H1 (cell line): ENCODE measurements at regions not wholly inside any gene's neighbourhood (a gene's known extent, or its start where the extent isn't known, plus 50 kb on each side); places are given as distances from the start of the nearest gene placed in this dataset.

Experiments used
- CTCF ChIA-PET: fragments of 300-600 bp; sonication (Branson Sonifier 250); formaldehyde crosslinking; loops from one replicate; lab custom pipeline; 2021; ENCODE audit not compliant: partially characterized antibody; lab: Charles Lee
- POLR2A ChIA-PET: fragments of 300-600 bp; sonication (Branson Sonifier 250); formaldehyde crosslinking; loops from one replicate; lab custom pipeline; 2021; ENCODE audit warnings: inconsistent platforms; ENCODE audit not compliant: partially characterized antibody; lab: Charles Lee
- DNase-seq, 2 experiments: peaks; one replicate each; pipeline versions ENCODE4 v3.0.0 to v3.0.0-alpha.2; 2010 to 2022; ENCODE audit warnings: low spot score in 2 of 2, low read depth in 1 of 2, mixed read lengths in 1 of 2
- FAIRE-seq: peaks from 2 replicates; lab custom pipeline; 2011; peaks lifted over from hg19 to GRCh38; lab: Jason Lieb, UNC
- H2AFZ ChIP-seq: 2 replicates; pipeline ENCODE4 v1.8.1; 2012; ENCODE audit warnings: low read length, inconsistent platforms
- H2AK5ac ChIP-seq: 2 replicates; pipeline ENCODE4 v1.6.1; 2013; ENCODE audit warnings: low read depth, low read length
- H2BK120ac ChIP-seq: replicated peaks from 2 replicates; pipeline ENCODE3; 2013; ENCODE audit warnings: low read depth, low read length, inconsistent platforms
- H2BK12ac ChIP-seq: 2 replicates; pipeline ENCODE4 v1.6.1; 2013; ENCODE audit warnings: low read depth, low read length
- H2BK15ac ChIP-seq: 2 replicates; pipeline ENCODE4 v1.6.1; 2013; ENCODE audit warnings: low read length
- H2BK20ac ChIP-seq: 2 replicates; pipeline ENCODE4 v1.6.1; 2013; ENCODE audit warnings: low read length
- H2BK5ac ChIP-seq: 2 replicates; pipeline ENCODE4 v1.6.1; 2013; ENCODE audit warnings: low read depth, low read length
- H3K14ac ChIP-seq: 2 replicates; pipeline ENCODE4 v1.6.1; 2013; ENCODE audit warnings: inconsistent platforms; ENCODE audit not compliant: insufficient read length
- H3K18ac ChIP-seq: 2 replicates; pipeline ENCODE4 v1.6.1; 2013; ENCODE audit warnings: low read length; ENCODE audit errors: extremely low read depth
- H3K23ac ChIP-seq: 2 replicates; pipeline ENCODE4 v1.6.1; 2013; ENCODE audit warnings: inconsistent platforms; ENCODE audit not compliant: insufficient read length
- H3K23me2 ChIP-seq: 2 replicates; pipeline ENCODE4 v1.6.1; 2013; ENCODE audit warnings: low read depth, low read length
- H3K27ac ChIP-seq: 2 replicates; pipeline ENCODE4 v1.6.1; 2011; ENCODE audit warnings: low read depth, low read length, inconsistent platforms
- H3K27me3 ChIP-seq, 4 experiments: replicated peaks in 1 of 4; 1 replicate in 1 of 4; 2 replicates in 3 of 4; pipeline versions ENCODE4 v1.6.1 to v1.8.1; 2011 to 2013; ENCODE audit warnings: low read length in 3 of 4, mild to moderate bottlenecking in 3 of 4, inconsistent platforms in 2 of 4, mixed read lengths in 2 of 4, moderate library complexity in 1 of 4; ENCODE audit not compliant: control insufficient read depth in 3 of 4, insufficient read depth in 3 of 4; ENCODE audit errors: extremely low read depth in 1 of 4
- H3K36me3 ChIP-seq, 4 experiments: 2 replicates each; pipeline versions ENCODE4 v1.6.1 to v1.8.1; 2011 to 2013; ENCODE audit warnings: mild to moderate bottlenecking in 4 of 4, low read length in 3 of 4, moderate library complexity in 2 of 4, control low read depth in 1 of 4, inconsistent platforms in 1 of 4; ENCODE audit not compliant: insufficient read depth in 4 of 4, control insufficient read depth in 2 of 4
- H3K4ac ChIP-seq: replicated peaks from 2 replicates; pipeline ENCODE3; 2013; ENCODE audit warnings: low read length, low read depth, mixed read lengths, inconsistent platforms; ENCODE audit not compliant: insufficient read length
- H3K4me1 ChIP-seq, 4 experiments: replicated peaks in 1 of 4; 1 replicate in 1 of 4; 2 replicates in 3 of 4; pipeline versions ENCODE4 v1.6.1 to v1.8.1; 2011 to 2013; ENCODE audit warnings: low read length in 3 of 4, inconsistent platforms in 2 of 4, mixed read lengths in 1 of 4; ENCODE audit not compliant: insufficient read depth in 4 of 4, control insufficient read depth in 3 of 4
- H3K4me2 ChIP-seq, 2 experiments: 2 replicates each; pipeline versions ENCODE4 v1.6.1 to v1.8.1; 2011 to 2013; ENCODE audit warnings: low read depth in 2 of 2, low read length in 2 of 2, control low read depth in 1 of 2, inconsistent platforms in 1 of 2, mild to moderate bottlenecking in 1 of 2; ENCODE audit not compliant: insufficient read depth in 1 of 2
- H3K4me3 ChIP-seq, 4 experiments: fragments of 200-600, 300-600 bp in 1 of 4; sonication (generic), shearing (Covaris generic), sonication (Bioruptor Twin) in 1 of 4; 2 replicates each; pipeline versions ENCODE4 v1.5.1 to v1.8.1; 2011 to 2016; ENCODE audit warnings: low read length in 4 of 4, low read depth in 3 of 4, control low read depth in 2 of 4, inconsistent platforms in 2 of 4, mild to moderate bottlenecking in 2 of 4, mixed read lengths in 1 of 4, moderate library complexity in 1 of 4; ENCODE audit not compliant: insufficient read depth in 2 of 4; ENCODE audit errors: extremely low read depth in 1 of 4
- H3K56ac ChIP-seq: replicated peaks from 2 replicates; pipeline ENCODE3; 2013; ENCODE audit warnings: low read depth, mild to moderate bottlenecking, mixed read lengths, low read length, inconsistent platforms; ENCODE audit not compliant: insufficient read length
- H3K79me1 ChIP-seq: 2 replicates; pipeline ENCODE4 v1.6.1; 2013; ENCODE audit warnings: low read depth, low read length, control low read depth
- H3K79me2 ChIP-seq, 2 experiments: 2 replicates each; pipeline versions ENCODE4 v1.6.1 to v1.8.1; 2012 to 2013; ENCODE audit warnings: low read length in 2 of 2, mild to moderate bottlenecking in 2 of 2, inconsistent platforms in 1 of 2; ENCODE audit not compliant: insufficient read depth in 2 of 2, control insufficient read depth in 1 of 2
- H3K9ac ChIP-seq, 4 experiments: replicated peaks in 1 of 4; 1 replicate in 1 of 4; 2 replicates in 3 of 4; pipeline versions ENCODE4 v1.6.1 to v1.8.1; 2011 to 2013; ENCODE audit warnings: low read depth in 3 of 4, low read length in 3 of 4, control low read depth in 2 of 4, mild to moderate bottlenecking in 2 of 4, moderate library complexity in 2 of 4, inconsistent platforms in 1 of 4; ENCODE audit errors: extremely low read depth in 1 of 4
- H3K9me3 ChIP-seq, 2 experiments: 2 replicates each; pipeline versions ENCODE4 v1.6.1 to v1.8.1; 2012 to 2013; ENCODE audit warnings: mild to moderate bottlenecking in 2 of 2, moderate library complexity in 2 of 2, control low read depth in 1 of 2, inconsistent platforms in 1 of 2, low read depth in 1 of 2, low read length in 1 of 2, mixed read lengths in 1 of 2; ENCODE audit not compliant: insufficient read depth in 2 of 2
- H4K20me1 ChIP-seq, 2 experiments: replicated peaks in 1 of 2; 2 replicates each; pipeline versions ENCODE3 to v1.8.1; 2011 to 2013; ENCODE audit warnings: inconsistent platforms in 2 of 2, low read length in 2 of 2, mild to moderate bottlenecking in 1 of 2; ENCODE audit not compliant: insufficient read depth in 2 of 2, control insufficient read depth in 1 of 2
- H4K5ac ChIP-seq: 2 replicates; pipeline ENCODE4 v1.6.1; 2013; ENCODE audit warnings: low read length, low read depth, mixed read lengths, inconsistent platforms; ENCODE audit not compliant: insufficient read length
- H4K8ac ChIP-seq: 2 replicates; pipeline ENCODE4 v1.8.0; 2013; ENCODE audit warnings: mild to moderate bottlenecking, moderate library complexity, low read length, inconsistent platforms; ENCODE audit not compliant: insufficient read depth; ENCODE audit errors: extremely low read depth
- H4K91ac ChIP-seq: replicated peaks from 2 replicates; pipeline ENCODE3; 2013; ENCODE audit warnings: low read length, mixed read lengths, inconsistent platforms; ENCODE audit not compliant: insufficient read length
- CBX5 ChIP-seq: fragments of 300-800, 300-1000 bp; sonication (generic); IDR thresholded peaks from 2 replicates; pipeline ENCODE4 v1.7.1; 2016; ENCODE audit warnings: antibody characterized with exemption, low read length, low read depth
- CEBPB ChIP-seq: IDR thresholded peaks from 2 replicates; pipeline ENCODE4 v1.6.1; 2012; ENCODE audit warnings: low read depth, low read length
- GTF2F1 ChIP-seq: IDR thresholded peaks from 2 replicates; pipeline ENCODE4 v1.6.1; 2012; ENCODE audit warnings: low read depth, low read length, improper control_type of control experiment, borderline replicate concordance
- SRF ChIP-seq: IDR thresholded peaks from 2 replicates; pipeline ENCODE4 v1.6.1; 2011; ENCODE audit warnings: mild to moderate bottlenecking, low read depth, low read length, moderate library complexity
- WGBS, 2 experiments: shearing (Covaris generic) in 1 of 2; methylation state at CpG; one replicate each; pipeline versions ENCODE4 v1.1.6 to v1.1.7; 2013 to 2015; ENCODE audit warnings: low lambda C conversion rate in 2 of 2, mixed read lengths in 2 of 2, inconsistent platforms in 1 of 2, low coverage in 1 of 2, missing lambda C conversion rate in 1 of 2; ENCODE audit not compliant: insufficient replicate concordance in 2 of 2, insufficient coverage in 1 of 2, insufficient read length in 1 of 2; ENCODE audit errors: extremely low coverage in 1 of 2, missing lambda C conversion rate in 1 of 2; 5-methylcytosine and 5-hydroxymethylcytosine counted together

- H3K4ac ChIP-seq: no peak overlapping the region
- H4K8ac ChIP-seq: no peak overlapping the region
- no peaks in the 10 kb centered on the region for H3K23me2 ChIP-seq
- no peak overlapping the region for H3K4me2 ChIP-seq
- FAIRE-seq (no peak), DNase-seq (no peak)
- no peaks in the 10 kb centered on the region for H3K9me3 ChIP-seq
- no peak overlapping the region for H3K27ac ChIP-seq
- no peak overlapping the region for H2BK12ac ChIP-seq
- no peak overlapping the region for H3K9ac ChIP-seq
- H2AFZ ChIP-seq: no peak overlapping the region
- no peak overlapping the region for H4K91ac ChIP-seq
- H4K20me1 ChIP-seq: no peaks in the 10 kb centered on the region
- H3K18ac ChIP-seq: no peak overlapping the region
- H3K14ac ChIP-seq: no peak overlapping the region
- H2BK15ac ChIP-seq: no peak overlapping the region
- H3K56ac ChIP-seq: no peak overlapping the region
- no peak overlapping the region for H2BK20ac ChIP-seq
- no peak overlapping the region for H2BK120ac ChIP-seq
- no peak overlapping the region for H3K23ac ChIP-seq
- H3K4me3 ChIP-seq: no peak overlapping the region
- no peaks in the 10 kb centered on the region for H3K36me3 ChIP-seq
- no peak overlapping the region for H2BK5ac ChIP-seq
- POLR2A ChIA-PET: no interaction called here
- peaks cover 0 to 4% (median 2%) of the 10 kb centered on the region in 4 experiments; a peak in 2 of 7 replicates for H3K4me1 ChIP-seq
- WGBS, 2 experiments: 52% methylated on average over 2 of the region's 2 CpGs; no CpG with 5 or more reads in 1 of the 2 experiments
- no peak overlapping the region for H4K5ac ChIP-seq
- H3K27me3 ChIP-seq: peaks cover 0 to under 1% (median 0%) of the 10 kb centered on the region in 4 experiments; a peak in 1 of 7 replicates
- H3K79me2 ChIP-seq: no peaks in the 10 kb centered on the region
- no peaks in the 10 kb centered on the region for H3K79me1 ChIP-seq
- H2AK5ac ChIP-seq: no peak overlapping the region
- TF ChIP-seq CEBPB: peak; percentile 79
- TF ChIP-seq SRF: no peak
- no peak for TF ChIP-seq GTF2F1
- no peak for TF ChIP-seq CBX5
- CTCF ChIA-PET: no interaction called here
These were observed 1329.1 kb upstream of the SPRY2 start for GRCh38 chr13:81670048-81670447.
